Fibroblast of skin of right biceps (primary cell): ENCODE measurements at regions not wholly inside any gene's neighbourhood (a gene's known extent, or its start where the extent isn't known, plus 50 kb on each side); places are given as distances from the start of the nearest gene placed in this dataset.

ENCODE experiments used
- DNase-seq: peaks from one replicate; pipeline ENCODE4 v3.0.0-alpha.2; 2013

DNA sequence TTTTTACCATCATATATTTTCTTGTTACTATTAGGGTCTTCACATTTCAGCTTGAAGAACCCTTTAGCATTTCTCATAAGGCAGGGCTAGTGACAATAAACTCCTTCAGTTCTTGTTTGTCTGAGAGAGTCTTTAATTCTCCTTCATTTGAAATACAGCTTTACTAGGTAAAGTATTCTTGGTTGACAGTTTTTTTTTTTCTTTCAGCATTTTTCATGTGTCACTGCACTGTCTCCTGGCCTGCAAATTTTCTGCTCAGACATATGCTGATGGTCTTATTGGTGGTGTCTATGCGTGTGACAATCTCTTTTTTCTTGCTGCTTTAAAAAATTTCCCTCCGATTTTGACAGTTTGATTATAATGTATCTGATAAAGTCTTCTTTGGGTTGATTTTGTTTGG is 399.9 kb downstream of the SH3GL2 start:
- no peak for DNase-seq

DNA sequence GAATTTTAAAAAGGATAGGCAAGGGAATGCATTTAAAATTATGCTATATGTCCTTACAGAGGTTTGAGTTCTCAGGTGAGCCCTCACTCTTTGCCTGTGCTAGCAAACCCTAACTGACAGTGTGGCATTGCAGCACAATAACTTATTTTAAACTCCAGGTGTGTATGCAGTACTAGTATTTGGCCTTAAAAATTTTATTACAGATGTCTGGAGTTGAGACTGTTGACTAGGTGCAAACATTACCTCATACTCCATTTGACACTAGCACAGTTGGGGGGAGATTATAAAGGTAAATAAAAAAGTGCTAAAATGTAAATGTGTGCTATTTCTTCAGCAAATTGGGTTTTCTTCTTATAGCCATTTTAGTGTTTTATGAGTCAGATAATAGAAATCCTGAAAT is 407.7 kb downstream of the SH3GL2 start:
- DNase-seq: no peak

DNA sequence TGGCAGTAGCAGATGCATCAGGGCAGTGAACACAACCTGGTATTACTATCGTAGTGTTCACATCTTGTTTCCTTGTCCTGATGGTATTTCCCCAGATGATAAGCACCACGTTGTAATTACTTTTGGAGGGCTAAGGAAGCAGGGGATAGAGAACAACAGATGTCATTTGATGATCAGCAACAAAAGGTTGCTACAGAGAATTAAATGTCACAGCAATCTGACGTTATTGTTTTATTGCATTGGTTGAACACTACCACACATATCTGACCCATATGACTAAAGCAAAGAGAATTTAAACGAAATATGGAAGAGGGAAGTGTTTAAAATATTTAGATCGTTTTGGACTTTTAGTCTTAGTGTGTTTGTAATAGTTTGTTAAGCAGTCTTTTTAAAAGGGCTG is 408.3 kb downstream of the SH3GL2 start:
- DNase-seq: no peak

DNA sequence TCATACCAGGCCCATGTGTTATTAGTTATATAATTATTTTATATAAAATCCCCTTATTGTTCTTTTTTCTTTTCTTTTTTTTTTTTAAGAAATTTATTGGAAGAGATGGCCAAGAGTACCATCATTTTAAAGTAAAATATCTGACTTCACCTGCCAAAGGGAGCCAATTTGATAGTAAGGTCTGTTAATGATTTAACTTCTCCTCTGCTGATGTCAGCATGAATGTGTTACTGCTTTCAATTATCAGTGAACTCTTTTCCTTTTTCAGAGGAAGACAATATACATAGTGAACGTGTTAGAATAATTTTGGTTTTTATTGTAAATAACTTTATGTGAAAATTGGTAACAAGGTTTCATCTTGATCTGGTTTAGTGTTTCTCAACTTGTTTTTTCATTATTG is 409.6 kb downstream of the SH3GL2 start:
- no peak for DNase-seq

DNA sequence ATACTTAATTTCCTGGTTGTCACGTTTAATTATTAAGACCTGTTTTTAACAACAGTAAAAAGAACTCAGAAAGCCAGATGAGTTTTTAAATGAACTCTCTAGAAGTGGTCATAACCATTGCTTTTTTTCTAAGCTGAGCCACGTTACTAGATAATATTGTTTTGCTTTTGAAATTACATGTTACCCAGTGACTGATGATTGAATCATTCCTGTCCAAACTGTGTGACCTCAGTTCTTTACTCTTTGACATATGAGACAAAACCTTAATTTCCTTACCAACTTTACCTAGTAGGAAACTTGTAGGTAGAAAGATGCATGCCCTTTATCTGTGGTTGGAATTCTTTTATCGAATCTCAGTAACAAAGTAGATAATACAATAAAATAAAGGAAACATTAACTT is 411.7 kb downstream of the SH3GL2 start:
- no peak for DNase-seq

DNA sequence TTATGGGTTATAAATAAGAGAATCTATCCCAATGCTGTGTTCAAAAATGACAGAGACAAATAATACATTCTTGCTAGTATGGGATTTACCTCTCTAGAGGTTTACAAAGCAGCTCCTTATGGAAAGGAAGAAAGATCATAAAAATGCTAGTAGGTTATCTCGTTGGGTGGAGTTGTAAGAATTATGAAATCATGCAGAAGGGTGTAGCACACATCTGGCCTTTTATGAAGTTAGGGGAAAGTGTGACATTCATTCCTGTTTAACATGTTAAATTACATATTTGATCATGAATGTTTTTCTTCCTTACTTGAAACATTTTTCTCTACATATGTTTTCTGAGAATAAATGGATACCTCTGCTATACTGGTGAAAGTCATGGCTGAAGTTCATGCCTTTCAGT is 414.2 kb downstream of the SH3GL2 start:
- DNase-seq: no peak

DNA sequence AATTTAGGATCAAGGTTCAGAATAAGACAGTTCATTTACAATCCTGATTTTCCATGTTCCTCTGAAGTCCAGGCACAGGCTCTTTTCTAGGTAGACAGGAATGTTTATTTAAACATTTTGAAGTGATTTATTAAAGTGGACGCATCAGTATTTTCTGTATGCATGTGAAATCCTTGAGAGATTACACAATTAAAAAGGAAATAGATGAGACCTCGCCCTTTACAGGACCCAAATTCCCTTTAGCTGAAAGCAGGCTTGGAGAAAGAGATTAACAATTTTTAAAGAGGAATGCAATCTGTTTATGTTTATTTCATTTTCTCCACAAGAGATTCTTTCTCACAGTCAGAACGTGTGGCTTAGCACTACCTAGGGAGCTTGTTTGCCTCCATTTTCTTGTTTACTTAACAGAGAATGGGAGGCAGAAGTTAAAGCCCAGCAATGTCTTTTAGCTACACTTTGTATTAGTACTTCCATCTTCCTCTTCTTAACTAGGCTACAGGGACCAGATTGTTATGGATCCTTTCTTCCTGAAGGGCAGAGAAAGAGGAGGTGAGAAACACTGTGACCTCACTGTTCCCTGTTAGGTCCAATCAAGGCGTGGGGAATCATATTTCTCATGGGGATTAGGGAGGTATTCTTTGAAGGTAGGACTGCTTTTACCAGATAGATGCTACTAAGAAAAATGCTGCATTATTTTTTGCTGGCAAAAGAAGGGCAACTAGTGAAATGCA is 416.0 kb downstream of the SH3GL2 start:
- no peak for DNase-seq

DNA sequence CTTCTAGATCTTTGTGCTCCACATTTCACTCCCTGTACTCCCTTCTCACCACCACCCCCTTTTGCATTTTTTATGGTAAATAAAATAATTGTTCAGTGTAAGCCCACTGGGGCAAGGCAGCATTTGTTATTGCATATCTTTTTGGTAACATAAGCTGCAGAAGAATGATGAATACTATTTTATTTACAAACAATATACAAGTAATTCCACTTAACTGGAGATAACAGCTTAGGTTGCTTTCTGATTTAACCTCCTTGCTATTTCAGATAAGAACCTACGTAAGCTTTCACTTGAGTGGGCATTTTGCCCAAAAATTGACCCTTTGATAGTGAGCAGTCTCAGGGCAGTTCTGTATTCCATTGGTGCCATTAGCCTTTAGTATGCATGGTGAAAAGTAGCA is 417.9 kb downstream of the SH3GL2 start:
- no peak for DNase-seq

DNA sequence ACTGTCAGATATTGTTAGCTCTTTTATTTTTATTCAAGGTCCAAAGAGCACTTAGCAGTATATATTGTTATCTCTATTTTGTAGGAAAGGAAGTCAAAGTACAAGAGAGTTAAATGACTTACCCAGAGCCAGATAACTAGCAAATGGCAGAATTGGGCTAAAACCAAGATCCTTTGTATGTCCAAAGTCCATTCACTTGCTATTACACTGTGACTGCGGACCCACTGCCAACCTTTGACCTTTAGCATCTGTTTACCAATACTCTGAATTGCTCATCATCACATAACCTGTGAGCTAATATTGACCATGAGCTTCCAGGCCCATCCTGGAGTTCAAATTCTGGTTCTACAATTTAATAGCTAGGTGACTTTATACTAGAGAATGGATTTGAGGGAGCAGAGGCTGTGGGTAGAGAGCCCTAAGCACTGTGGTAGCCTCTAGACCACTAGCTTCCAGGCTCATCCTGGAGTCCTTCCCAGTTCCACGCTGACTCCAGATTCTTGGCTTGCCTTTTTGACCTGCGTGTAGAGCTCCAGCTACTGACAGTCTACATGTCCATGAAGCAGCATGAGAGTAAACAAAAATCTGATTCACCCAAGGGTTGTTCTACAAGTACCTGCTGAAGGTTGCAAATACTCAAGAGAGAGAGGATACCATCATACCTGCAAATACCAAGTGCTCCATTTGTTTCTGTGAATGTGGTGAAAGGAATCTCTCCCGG is 424.0 kb downstream of the SH3GL2 start:
- DNase-seq: no peak

DNA sequence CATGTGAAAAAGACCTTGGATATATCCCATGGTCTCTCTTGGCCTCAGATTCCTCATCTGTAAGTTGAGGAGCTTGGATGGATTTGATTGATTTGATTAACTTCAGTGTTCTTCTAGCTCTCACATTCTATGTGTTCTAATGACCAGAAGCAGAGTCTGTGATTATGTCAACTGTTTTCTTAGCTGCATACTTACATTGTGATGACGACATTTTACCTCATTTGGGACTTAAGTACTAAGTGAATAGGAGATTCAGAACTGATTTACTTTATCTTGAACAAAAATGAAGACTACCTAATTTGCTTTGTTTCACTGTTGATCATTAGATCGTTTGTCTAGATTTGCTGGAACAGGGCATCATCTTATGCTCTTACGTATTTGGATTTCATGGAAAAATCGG is 427.7 kb downstream of the SH3GL2 start:
- DNase-seq: no peak

DNA sequence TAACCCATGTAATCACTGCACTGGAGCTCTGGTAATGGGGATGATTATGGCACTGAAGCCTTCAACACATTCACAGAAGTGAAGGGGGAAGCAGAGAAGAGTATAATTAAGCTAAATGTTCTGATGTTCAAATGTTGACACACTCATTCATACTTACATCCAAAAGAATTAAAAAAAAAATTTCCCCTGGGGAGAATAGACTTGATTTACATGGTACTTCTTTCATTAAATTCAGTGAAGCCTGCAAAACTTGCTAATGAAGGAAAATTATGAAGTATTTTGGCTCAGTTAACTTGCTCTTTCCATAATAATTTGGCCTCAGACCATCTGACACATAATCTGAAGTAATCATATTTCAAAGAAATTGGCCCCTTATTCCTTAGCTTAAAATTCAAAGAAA is 428.8 kb downstream of the SH3GL2 start:
- no peak for DNase-seq

DNA sequence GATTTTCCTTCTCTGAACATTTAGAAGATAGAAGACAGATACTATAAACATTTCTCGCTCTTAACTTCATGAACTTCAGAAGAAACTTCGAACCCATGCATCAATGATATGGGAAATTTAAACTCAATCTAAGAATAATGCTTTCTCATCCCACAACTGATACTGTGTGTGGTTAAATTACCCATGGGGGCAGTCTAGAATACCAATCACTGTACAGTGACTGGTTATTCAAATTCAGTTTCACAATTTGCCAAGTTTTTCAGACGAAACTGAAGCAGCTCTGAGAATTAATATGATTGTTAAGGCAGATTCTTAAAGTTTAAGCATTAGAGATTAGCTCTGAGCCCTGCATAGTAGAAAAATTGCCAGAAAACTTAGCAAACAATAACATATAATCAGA is 431.0 kb downstream of the SH3GL2 start:
- DNase-seq: no peak

DNA sequence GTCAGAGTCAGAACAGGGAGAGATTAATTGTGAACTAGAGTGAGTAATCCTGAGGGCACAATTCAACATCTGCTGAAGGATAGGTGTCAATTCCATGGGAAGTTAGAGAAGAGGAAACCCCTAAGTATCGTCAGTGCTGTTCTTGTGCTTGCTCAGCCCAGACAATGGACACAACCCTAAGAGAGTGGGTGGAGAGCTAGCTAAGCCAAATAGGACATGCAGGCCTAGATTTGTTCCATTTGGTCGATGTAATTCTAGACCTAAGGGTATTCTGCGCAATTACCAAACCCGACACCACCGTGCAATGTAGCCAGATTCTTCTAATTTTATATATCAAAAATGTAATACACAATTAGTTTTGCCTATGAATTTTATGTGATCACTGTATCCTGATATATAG is 431.6 kb downstream of the SH3GL2 start:
- DNase-seq: no peak

DNA sequence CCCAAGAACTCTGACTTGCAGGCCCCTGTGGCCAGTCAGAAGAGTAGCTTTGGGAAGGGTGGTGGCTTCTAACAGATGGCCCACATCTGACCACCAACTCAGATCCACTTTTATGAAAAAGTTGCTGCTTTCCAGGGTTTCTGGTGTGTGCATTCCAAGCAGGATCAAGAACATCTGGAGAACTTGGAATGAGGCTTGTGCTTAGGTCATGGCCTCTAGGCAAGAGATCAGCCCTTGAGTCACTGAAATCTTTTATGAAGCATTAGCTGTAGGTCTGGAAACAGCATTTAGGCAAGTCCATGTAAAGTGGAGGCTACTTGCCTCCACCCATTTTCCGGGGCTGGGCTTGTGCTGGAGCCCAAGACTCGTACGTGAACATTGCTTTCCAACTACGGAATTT is 433.3 kb downstream of the SH3GL2 start:
- DNase-seq: no peak

DNA sequence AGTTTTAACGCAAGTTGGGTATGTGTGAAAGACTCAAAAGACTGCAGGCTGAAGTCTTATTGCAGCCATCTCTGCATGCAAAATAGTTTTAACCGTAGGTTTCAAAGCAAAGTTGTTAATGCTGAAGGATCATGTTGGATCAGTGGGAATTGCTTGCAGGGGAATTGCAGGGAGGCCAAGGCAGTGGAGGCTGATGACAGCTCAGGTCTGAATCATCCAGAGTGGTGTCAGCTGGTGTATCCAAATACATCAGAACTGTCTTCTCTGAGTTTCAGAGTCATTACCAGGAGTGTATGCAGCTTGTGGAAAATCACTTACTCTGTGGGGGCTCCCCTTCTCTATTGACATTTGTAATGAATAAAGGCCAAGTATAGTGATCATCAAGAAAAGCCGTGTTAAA is 435.7 kb downstream of the SH3GL2 start:
- peak; percentile 7 for DNase-seq

DNA sequence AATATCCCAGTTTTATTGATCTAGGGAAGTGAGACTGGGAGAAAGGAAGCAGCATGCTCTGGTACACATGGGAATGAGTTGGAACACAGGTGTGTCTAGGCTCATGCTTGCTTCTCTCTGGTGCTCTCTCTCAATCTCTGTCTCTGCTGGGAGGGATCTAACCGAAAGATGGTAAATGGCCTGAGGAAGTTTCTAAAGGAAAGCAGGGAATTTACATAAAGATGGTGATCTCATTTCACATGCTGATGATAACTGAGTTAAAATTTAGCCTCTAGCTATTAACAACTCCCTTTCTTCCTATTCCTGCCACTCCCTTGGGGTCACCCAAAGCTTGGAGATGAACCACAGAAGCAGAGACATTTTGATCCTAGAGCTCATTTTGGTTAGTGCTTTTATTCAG is 436.2 kb downstream of the SH3GL2 start:
- no peak for DNase-seq

DNA sequence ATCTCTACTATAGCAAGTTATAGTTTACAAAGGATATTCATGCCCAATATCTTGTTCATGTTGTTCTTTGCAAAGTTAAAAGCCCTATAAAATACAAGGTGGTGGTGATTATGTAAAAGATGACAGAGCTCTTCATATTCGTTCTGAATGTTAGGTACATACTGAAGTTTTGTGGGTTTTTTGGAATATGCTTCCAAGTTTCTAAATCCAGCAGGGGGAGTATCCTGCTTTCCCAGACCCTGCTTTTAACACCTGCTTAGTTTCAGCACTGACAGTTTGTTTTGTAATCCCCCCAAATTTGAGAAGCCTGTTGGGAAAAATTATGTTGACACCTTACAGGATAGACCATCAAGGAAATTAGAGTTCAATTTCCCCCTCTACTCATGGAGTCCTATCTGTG is 438.3 kb downstream of the SH3GL2 start:
- DNase-seq: no peak

DNA sequence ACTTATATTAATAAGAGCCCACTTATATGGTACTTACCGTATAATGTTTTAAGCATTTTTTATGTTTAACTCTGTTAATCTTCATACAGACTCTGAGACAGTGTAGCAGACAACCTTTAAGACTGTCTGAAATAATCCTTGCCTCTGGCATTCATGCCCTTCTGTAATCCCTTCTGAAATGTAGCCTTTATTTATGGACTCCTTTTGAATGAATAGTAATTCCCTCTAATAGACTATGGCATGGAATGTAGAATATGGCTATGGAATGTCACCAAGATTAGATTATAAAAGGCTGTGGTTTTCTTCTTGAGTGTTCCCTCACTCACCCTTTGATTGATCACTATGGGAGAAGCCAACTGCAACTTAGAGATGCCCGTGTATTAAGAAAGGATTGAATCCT is 439.4 kb downstream of the SH3GL2 start:
- DNase-seq: no peak

DNA sequence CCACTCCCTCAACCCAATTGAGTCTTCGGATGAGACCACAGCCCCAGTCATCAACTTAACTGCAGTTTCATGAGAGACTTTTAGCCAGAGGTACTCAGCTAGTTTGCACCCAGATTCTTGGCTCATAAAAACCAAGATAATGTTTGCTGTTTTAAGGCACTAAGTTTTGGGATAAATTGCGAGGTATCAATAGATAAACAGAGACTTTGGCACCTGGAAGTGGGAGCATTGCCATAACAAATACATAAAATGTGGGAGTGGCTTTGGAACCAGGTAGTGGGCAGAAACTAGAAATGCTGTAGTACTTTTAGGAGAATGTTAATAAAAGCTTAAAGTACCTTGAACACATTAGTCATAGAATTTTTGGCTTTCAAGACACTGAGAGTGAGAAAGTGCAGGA is 439.8 kb downstream of the SH3GL2 start:
- no peak for DNase-seq

DNA sequence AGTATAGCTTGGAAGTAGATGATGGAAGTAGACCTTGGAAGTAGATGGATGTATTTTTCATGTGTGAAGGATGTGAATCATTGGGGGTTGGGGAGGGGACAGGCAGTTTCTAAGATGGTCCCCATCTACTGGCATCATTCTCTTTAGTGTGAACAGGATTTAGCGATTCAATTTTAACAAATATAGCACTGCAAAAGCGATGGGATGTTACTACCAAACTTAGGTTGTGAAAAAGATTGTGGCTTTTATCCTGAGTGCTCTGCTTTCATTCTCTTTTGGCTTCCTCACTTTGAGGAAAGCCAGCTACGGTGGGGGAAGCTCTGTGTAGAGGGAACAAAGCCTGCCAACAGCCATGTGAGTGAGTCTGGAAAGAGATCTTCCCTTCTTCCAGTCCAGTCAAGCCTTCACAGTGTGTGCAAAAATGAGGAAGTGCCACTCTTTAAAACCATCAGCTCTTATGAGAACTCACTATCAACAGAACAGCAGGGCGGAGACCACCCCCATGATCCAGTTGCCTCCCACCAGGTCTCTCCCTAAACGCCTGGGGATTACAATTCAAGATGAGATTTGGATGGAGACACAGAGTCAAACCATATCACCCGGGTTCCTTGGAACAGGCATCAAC is 441.4 kb downstream of the SH3GL2 start:
- no peak for DNase-seq

DNA sequence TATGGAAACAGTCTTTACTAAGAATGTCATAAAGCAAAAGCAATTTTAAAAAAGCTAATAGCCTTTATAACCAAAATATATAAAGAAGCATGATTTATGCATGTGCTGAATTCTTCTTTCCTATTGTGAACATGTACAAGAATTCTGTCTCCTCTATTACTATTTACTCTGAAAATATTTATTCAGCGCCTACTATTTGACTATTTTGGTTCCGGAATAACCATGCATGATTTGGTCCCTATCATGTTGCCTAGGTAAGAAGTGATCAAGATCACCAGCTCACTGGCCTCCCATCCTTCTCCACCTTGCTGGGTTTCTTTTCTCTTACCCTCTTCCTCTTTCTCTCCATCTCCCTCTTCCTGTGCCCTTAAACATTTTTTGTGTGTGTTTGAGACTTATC is 443.8 kb downstream of the SH3GL2 start:
- no peak for DNase-seq

DNA sequence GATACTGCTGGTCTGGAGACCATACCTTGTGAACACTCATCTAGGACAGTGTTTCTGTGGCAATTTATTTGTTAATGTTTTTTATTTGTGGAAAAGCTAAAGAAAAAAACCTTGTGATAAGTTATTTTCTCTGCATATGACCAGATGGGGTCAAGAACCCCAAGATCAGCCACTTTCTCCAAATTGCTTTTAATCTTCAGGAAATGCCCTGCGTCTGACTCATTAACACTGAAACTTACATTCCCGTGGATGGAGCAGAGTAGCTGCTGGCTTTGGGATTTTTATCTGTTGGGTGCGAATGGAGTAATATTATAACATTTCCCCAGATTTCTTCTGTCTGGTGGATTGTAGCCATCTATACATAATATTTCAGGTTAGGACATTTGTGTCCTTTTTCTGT is 444.5 kb downstream of the SH3GL2 start:
- peak; percentile 15 for DNase-seq

DNA sequence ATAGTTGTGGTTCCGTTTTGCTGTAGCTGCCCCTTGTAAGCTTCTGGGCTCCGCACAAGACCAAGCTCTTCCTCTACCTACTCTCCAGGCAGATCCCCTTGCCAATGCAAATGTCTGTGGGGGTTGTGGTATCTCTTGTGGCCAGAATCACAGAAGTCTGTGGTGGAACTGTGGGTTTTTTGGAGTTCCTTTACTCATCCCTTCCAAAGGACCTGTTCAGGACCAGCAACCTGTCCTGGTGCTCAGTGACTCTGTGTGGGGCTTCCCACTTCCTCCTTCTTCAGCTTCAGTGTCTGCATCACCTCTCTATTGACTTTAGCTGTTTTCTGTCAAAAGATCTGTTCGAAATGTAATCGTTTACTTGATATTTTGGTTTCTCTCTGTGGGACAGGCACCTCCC is 441.3 kb upstream of the ADAMTSL1 start:
- no peak for DNase-seq

DNA sequence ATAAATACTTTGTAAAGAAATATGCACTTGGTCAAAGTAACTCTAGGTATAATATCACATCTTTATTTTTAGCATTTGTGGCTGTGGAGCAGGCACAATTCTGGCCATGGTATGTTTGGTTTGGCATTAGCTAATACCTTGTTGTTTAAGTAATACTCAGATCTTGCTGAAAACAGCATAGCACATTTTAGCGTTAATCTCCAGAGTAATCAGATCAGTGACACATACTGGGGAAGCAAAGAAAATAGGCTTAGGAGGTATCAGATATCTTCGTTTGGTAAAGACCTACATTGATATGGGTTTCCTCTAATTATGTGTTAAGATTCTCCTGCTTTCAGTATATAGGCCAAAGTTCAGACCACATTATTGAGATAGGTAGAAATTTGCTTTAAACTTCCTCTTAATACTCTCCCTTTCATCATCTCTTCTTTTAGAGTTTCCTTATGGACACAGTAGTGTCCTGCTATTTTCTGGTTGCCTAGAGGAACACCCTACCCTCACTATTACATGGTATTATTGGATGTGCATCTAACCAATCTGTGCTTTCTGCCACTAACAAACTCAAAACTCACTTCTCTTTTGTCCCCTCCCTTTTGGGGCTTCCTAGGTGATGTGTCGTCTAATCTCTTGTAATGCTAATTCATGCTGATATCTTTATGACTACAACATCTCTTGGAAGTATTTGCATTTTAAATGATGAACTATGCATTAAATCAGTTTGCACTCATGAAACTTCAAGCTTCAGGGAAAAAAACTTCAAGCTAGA is 437.3 kb upstream of the ADAMTSL1 start:
- DNase-seq: no peak
